Left ventricle myocardium inferior (tissue), 1 donor: ENCODE measurements at regions not wholly inside any gene's neighbourhood (a gene's known extent, or its start where the extent isn't known, plus 50 kb on each side); places are given as distances from the start of the nearest gene placed in this dataset.

Experiments
- DNase-seq: peaks from one replicate; pipeline ENCODE4 v3.0.0-alpha.2; 2020
- H3K27ac ChIP-seq: fragments of 200-600 bp; replicated peaks from 2 replicates; pipeline ENCODE4 v1.8.0; 2021
- H3K27me3 ChIP-seq: fragments of 200-600 bp; 2 replicates; pipeline ENCODE4 v1.8.0; 2021; ENCODE audit warnings: low read depth
- H3K36me3 ChIP-seq: fragments of 200-600 bp; 2 replicates; pipeline ENCODE4 v1.8.0; 2021
- H3K4me1 ChIP-seq: fragments of 200-600 bp; 2 replicates; pipeline ENCODE4 v1.8.0; 2021
- H3K4me3 ChIP-seq: fragments of 200-600 bp; 2 replicates; pipeline ENCODE4 v1.8.0; 2021; ENCODE audit warnings: mild to moderate bottlenecking, moderate library complexity
- H3K9me3 ChIP-seq: fragments of 200-600 bp; replicated peaks from 2 replicates; pipeline ENCODE4 v1.8.0; 2021
- intact Hi-C: fragments of 100-400 bp; cut with micrococcal nuclease; formaldehyde crosslinking; loops from one replicate; pipeline ENCODE4 v1.11.0; 2022
- TF ChIP-seq, protein P1 (sequence below): fragments of 200-600 bp; IDR thresholded peaks from 2 replicates; pipeline ENCODE4 v1.8.0; 2021; ENCODE audit warnings: antibody characterized with exemption, mild to moderate bottlenecking, borderline replicate concordance
- donor health status: DM: no; HTN: yes; CAD: no; lungs with severe emphysema.

DNA sequence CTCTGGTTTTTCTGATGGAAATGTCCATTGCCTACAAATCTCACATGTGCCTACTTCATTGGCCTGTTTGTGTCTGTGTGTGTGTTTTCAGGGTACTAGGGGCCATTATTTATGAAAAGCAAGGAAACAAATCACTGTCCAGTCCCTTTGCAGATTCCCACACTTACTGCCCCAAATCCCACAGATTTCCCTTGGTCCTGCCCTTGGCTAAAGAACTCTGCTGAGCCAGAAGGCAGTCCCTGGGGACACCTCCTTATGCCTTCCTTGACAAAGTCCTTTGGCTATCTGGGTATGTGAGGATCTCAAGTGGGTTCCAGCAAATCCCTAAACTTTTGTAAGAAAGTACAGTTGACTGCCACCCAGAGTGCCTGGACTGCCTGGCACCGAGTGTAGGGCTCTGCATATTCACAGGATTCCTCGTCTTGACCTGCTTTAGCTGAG lies 388.1 kb downstream of the BCAT1 start:
- DNase-seq: no peak

DNA sequence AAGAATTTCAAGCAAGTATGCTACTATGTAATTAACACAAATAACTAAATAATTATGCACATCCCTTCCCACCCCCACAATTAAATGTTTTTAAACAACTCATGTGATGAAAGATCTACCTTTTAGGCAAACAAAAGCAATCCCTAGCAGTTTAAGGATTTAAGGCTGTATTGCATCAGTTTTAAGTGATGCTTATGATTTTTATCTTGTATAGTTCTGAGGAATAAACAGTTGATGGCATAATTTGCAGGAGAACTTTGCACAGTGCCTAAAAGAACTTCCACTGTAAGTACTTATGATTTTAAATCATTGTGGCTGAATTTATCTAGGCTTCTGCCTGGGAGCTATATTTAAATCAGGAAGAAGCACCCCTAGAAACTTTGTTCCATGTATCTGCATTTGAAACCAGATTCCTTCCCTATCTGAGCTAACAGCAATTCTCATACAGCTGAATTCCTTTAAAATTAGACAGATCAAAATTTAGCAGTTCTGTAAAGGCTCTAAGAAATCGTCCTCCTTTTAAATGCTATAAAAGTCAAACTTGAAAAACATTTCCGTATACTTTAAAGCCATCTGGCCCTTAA lies 388.6 kb downstream of the BCAT1 start:
- Histone ChIP-seq H3K27ac (peak overlapping the region; percentile 85), H3K27me3 (peaks cover 38% of the 10 kb centered on the region), H3K4me3 (peak overlapping the region; percentile 79), H3K36me3 (no peaks in the 10 kb centered on the region), H3K4me1 (peaks cover 26% of the 10 kb centered on the region), H3K9me3 (no peaks in the 10 kb centered on the region)
- intact Hi-C loops: no loop called here
- TF ChIP-seq, protein P1, sequence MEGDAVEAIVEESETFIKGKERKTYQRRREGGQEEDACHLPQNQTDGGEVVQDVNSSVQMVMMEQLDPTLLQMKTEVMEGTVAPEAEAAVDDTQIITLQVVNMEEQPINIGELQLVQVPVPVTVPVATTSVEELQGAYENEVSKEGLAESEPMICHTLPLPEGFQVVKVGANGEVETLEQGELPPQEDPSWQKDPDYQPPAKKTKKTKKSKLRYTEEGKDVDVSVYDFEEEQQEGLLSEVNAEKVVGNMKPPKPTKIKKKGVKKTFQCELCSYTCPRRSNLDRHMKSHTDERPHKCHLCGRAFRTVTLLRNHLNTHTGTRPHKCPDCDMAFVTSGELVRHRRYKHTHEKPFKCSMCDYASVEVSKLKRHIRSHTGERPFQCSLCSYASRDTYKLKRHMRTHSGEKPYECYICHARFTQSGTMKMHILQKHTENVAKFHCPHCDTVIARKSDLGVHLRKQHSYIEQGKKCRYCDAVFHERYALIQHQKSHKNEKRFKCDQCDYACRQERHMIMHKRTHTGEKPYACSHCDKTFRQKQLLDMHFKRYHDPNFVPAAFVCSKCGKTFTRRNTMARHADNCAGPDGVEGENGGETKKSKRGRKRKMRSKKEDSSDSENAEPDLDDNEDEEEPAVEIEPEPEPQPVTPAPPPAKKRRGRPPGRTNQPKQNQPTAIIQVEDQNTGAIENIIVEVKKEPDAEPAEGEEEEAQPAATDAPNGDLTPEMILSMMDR: no peak
- DNase-seq: no peak

More for the DNA sequence above, 388.1 kb downstream of the BCAT1 start:
- intact Hi-C loops: no loop called here
- TF ChIP-seq, protein P1: no peak
- H3K9me3 ChIP-seq: no peaks in the 10 kb centered on the region
- H3K4me1 ChIP-seq: peaks cover 26% of the 10 kb centered on the region
- H3K36me3 ChIP-seq: no peaks in the 10 kb centered on the region
- peak overlapping the region; percentile 79 for H3K4me3 ChIP-seq
- H3K27ac ChIP-seq: peak overlapping the region; percentile 85
- H3K27me3 ChIP-seq: peaks cover 40% of the 10 kb centered on the region

GRCh38 chr12:24557738-24558137 lies 391.2 kb downstream of the BCAT1 start:
- H3K9me3 ChIP-seq: no peaks in the 10 kb centered on the region
- H3K27ac ChIP-seq: no peak overlapping the region
- H3K27me3 ChIP-seq: peaks cover 24% of the 10 kb centered on the region
- intact Hi-C loops: no loop called here
- H3K36me3 ChIP-seq: no peaks in the 10 kb centered on the region
- no peak overlapping the region for H3K4me3 ChIP-seq
- TF ChIP-seq, protein P1: no peak
- no peak for DNase-seq
- H3K4me1 ChIP-seq: peaks cover 21% of the 10 kb centered on the region

- Histone ChIP-seq H3K27ac (no peak overlapping the region), H3K4me3 (no peak overlapping the region), H3K9me3 (no peaks in the 10 kb centered on the region), H3K27me3 (peaks cover 9% of the 10 kb centered on the region), H3K4me1 (peaks cover 6% of the 10 kb centered on the region), H3K36me3 (no peaks in the 10 kb centered on the region)
- TF ChIP-seq, protein P1: no peak
- intact Hi-C loops: no loop called here
- no peak for DNase-seq
These were observed 393.2 kb downstream of the BCAT1 start for GRCh38 chr12:24555730-24556129.

GRCh38 chr12:24554612-24555295 lies 394.1 kb downstream of the BCAT1 start:
- TF ChIP-seq, protein P1: no peak
- Histone ChIP-seq H3K36me3 (no peaks in the 10 kb centered on the region), H3K9me3 (no peaks in the 10 kb centered on the region), H3K4me1 (no peaks in the 10 kb centered on the region), H3K27me3 (no peaks in the 10 kb centered on the region), H3K27ac (peak overlapping the region; percentile 55), H3K4me3 (no peak overlapping the region)
- intact Hi-C loops: no loop called here
- DNase-seq: no peak
